Kidney (tissue), 13 donors: ENCODE measurements at regions not wholly inside any gene's neighbourhood (a gene's known extent, or its start where the extent isn't known, plus 50 kb on each side); places are given as distances from the start of the nearest gene placed in this dataset.

Source experiments
- DNase-seq, 5 donors: peaks; one replicate each; pipeline ENCODE4 v3.0.0-alpha.2; 2013 to 2020
- FAIRE-seq: peaks from 2 replicates; lab custom pipeline; 2012; peaks lifted over from hg19 to GRCh38; lab: Jason Lieb, UNC
- H3K27ac ChIP-seq, 2 donors: one replicate each; pipeline ENCODE4 v1.7.0; 2013; ENCODE audit warnings: low read depth in 2 of 2, low read length in 2 of 2, inconsistent platforms in 1 of 2
- H3K27me3 ChIP-seq: one replicate; pipeline ENCODE4 v1.7.1; 2013; ENCODE audit warnings: low read length, inconsistent platforms; ENCODE audit not compliant: control insufficient read depth, insufficient read depth
- H3K36me3 ChIP-seq, 3 donors: one replicate each; pipeline versions ENCODE4 v1.7.0 to v1.7.1; 2013; ENCODE audit warnings: low read length in 3 of 3, control low read depth in 1 of 3, inconsistent platforms in 1 of 3; ENCODE audit not compliant: insufficient read depth in 3 of 3, control insufficient read depth in 2 of 3
- H3K4me1 ChIP-seq, 3 donors: one replicate each; pipeline versions ENCODE4 v1.7.0 to v1.7.1; 2013; ENCODE audit warnings: low read length in 3 of 3, inconsistent platforms in 1 of 3, low read depth in 1 of 3; ENCODE audit not compliant: control insufficient read depth in 2 of 3, insufficient read depth in 2 of 3
- H3K4me3 ChIP-seq, 3 donors: one replicate each; pipeline versions ENCODE4 v1.7.0 to v1.8.1; 2013; ENCODE audit warnings: low read length in 3 of 3, control low read depth in 1 of 3, inconsistent platforms in 1 of 3
- H3K9ac ChIP-seq, 3 donors: one replicate each; pipeline versions ENCODE4 v1.7.0 to v1.7.1; 2013; ENCODE audit warnings: low read length in 3 of 3, control low read depth in 1 of 3, inconsistent platforms in 1 of 3
- H3K9me3 ChIP-seq, 3 donors: one replicate each; pipeline versions ENCODE4 v1.7.0 to v1.7.1; 2013; ENCODE audit warnings: low read length in 3 of 3, control low read depth in 1 of 3, inconsistent platforms in 1 of 3; ENCODE audit not compliant: control insufficient read depth in 2 of 3, insufficient read depth in 1 of 3
- intact Hi-C: fragments of 100-400 bp; cut with DNase I; formaldehyde crosslinking; loops from one replicate; pipeline ENCODE4 v1.11.1; 2022
- TF ChIP-seq, protein P1 (sequence below): IDR thresholded peaks from 3 replicates; pipeline ENCODE4 v1.5.1; 2012; ENCODE audit warnings: mild to moderate bottlenecking, moderate library complexity, borderline replicate concordance; ENCODE audit not compliant: insufficient read depth; ENCODE audit errors: extremely low read depth
- donor health status: control.
- donor health status: control.
- donor health status: control.
- donor health status: control.
- donor health status: control.
- donor health status: DM: yes; HTN: yes; CAD: no.
- donor health status: Normal renal cell carcinoma (clear cell type).

GRCh38 chr7:155362380-155363145, 64.9 kb downstream of the INSIG1 start:
- Histone ChIP-seq H3K36me3 (no peaks in the 10 kb centered on the region), H3K4me1 (no peaks in the 10 kb centered on the region), H3K27me3 (peaks cover 3% of the 10 kb centered on the region), H3K9ac (no peak overlapping the region), H3K27ac (no peak overlapping the region), H3K4me3 (no peak overlapping the region), H3K9me3 (no peaks in the 10 kb centered on the region)
- peak in 1 of 5 donors; percentile 31 for DNase-seq
- no peak for FAIRE-seq
- intact Hi-C loops, result no loop called here
- TF ChIP-seq, protein P1, sequence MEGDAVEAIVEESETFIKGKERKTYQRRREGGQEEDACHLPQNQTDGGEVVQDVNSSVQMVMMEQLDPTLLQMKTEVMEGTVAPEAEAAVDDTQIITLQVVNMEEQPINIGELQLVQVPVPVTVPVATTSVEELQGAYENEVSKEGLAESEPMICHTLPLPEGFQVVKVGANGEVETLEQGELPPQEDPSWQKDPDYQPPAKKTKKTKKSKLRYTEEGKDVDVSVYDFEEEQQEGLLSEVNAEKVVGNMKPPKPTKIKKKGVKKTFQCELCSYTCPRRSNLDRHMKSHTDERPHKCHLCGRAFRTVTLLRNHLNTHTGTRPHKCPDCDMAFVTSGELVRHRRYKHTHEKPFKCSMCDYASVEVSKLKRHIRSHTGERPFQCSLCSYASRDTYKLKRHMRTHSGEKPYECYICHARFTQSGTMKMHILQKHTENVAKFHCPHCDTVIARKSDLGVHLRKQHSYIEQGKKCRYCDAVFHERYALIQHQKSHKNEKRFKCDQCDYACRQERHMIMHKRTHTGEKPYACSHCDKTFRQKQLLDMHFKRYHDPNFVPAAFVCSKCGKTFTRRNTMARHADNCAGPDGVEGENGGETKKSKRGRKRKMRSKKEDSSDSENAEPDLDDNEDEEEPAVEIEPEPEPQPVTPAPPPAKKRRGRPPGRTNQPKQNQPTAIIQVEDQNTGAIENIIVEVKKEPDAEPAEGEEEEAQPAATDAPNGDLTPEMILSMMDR, result no peak

- DNase-seq (peak in 1 of 5 donors; percentile 22), FAIRE-seq (no peak)
- intact Hi-C loops, result no loop called here
- Histone ChIP-seq H3K36me3 (no peaks in the 10 kb centered on the region), H3K9me3 (no peaks in the 10 kb centered on the region), H3K9ac (no peak overlapping the region), H3K27me3 (peaks cover 3% of the 10 kb centered on the region), H3K27ac (no peak overlapping the region), H3K4me3 (no peak overlapping the region), H3K4me1 (no peaks in the 10 kb centered on the region)
- TF ChIP-seq, protein P1, result no peak
These were observed 65.5 kb downstream of the INSIG1 start for GRCh38 chr7:155363146-155363539.

GRCh38 chr7:155363852-155364600, 66.3 kb downstream of the INSIG1 start:
- no peak overlapping the region for H3K9ac ChIP-seq
- no peaks in the 10 kb centered on the region for H3K9me3 ChIP-seq
- no peaks in the 10 kb centered on the region for H3K36me3 ChIP-seq
- no peaks in the 10 kb centered on the region for H3K4me1 ChIP-seq
- no peak overlapping the region for H3K27ac ChIP-seq
- TF ChIP-seq, protein P1, result no peak
- intact Hi-C loops, result no loop called here
- peak in 1 of 5 donors; percentile 20 for DNase-seq
- no peak for FAIRE-seq
- H3K27me3 ChIP-seq, result peaks cover 3% of the 10 kb centered on the region
- no peak overlapping the region for H3K4me3 ChIP-seq
